ENCODE measurements at regions not wholly inside any gene's neighbourhood (a gene's known extent, or its start where the extent isn't known, plus 50 kb on each side); places are given as distances from the start of the nearest gene placed in this dataset.

GRCh38 chr1:30329263-30329753, 394.1 kb downstream of the MATN1 start:
- TF ChIP-seq PKNOX1 (IDR thresholded peaks at IDR 0.05), result no peak
- no peak for TF ChIP-seq LEF1 (IDR thresholded peaks at IDR 0.05; ENCODE audit: borderline replicate concordance)
- TF ChIP-seq FOXK2 (IDR thresholded peaks at IDR 0.05), result no peak
- no peak for TF ChIP-seq BHLHE40 (IDR thresholded peaks at IDR 0.05; ENCODE audit: borderline replicate concordance)
- TF ChIP-seq SP1 (IDR thresholded peaks at IDR 0.05), result no peak
- no peak for TF ChIP-seq ELF4 (IDR thresholded peaks at IDR 0.05)
- TF ChIP-seq FOXA1 (IDR thresholded peaks at IDR 0.05), result no peak
- no peak for TF ChIP-seq ZNF384 (IDR thresholded peaks at IDR 0.05)
- TF ChIP-seq TARDBP (IDR thresholded peaks at IDR 0.05), result no peak
- no peak for TF ChIP-seq ARNT (IDR thresholded peaks at IDR 0.05)
